ENCODE measurements at regions not wholly inside any gene's neighbourhood (a gene's known extent, or its start where the extent isn't known, plus 50 kb on each side); places are given as distances from the start of the nearest gene placed in this dataset.

- no peak for DNase-seq (ENCODE audit: low spot score)
- Histone ChIP-seq H3K4me3 (no peak overlapping the region), H3K27ac (no peak overlapping the region)
- TF ChIP-seq, protein P1, sequence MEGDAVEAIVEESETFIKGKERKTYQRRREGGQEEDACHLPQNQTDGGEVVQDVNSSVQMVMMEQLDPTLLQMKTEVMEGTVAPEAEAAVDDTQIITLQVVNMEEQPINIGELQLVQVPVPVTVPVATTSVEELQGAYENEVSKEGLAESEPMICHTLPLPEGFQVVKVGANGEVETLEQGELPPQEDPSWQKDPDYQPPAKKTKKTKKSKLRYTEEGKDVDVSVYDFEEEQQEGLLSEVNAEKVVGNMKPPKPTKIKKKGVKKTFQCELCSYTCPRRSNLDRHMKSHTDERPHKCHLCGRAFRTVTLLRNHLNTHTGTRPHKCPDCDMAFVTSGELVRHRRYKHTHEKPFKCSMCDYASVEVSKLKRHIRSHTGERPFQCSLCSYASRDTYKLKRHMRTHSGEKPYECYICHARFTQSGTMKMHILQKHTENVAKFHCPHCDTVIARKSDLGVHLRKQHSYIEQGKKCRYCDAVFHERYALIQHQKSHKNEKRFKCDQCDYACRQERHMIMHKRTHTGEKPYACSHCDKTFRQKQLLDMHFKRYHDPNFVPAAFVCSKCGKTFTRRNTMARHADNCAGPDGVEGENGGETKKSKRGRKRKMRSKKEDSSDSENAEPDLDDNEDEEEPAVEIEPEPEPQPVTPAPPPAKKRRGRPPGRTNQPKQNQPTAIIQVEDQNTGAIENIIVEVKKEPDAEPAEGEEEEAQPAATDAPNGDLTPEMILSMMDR (IDR thresholded peaks at IDR 0.05): no peak
These were observed 189.9 kb upstream of the KCNG1 start for GRCh38 chr20:51212816-51213215.

DNA sequence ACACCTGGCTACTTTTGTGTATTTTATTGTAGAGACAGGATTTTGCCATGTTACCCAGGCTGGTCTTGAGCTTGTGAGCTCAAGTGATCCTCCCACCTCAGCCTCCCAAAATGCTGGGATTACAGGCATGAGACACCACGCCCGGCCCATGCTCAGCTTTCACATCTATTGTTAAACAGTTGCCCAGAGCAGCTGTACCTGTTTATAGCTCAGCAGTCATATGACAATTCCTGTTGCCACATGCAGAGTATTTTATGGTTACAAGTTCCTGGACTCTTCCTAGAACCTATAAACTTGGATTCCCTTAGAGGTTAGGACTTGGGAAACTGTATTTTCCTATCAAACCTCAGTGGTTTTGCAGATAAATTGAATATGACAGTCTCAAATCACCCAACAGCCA lies 188.3 kb upstream of the KCNG1 start:
- TF ChIP-seq, protein P1 (IDR thresholded peaks at IDR 0.05): no peak
- Histone ChIP-seq H3K27ac (no peak overlapping the region), H3K4me3 (no peak overlapping the region)
- DNase-seq (ENCODE audit: low spot score): no peak

DNA sequence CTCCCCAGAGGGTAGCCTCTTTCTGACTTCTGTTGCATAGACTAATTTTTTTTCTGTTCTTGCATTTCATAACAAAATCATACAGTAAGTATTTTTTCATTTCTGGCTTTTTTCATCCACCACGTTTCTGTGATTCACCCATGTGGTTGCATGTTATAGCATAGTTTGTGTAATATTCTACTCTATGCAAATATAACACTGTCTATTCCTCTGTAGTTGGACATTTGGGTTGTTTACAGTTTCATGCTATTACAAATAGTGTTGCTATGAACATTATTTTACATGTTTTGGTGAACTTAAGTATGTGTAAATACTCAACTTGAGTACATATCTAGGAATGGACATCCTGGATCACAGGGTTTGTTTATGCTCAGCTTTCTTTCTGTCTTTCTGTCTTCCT lies 187.2 kb upstream of the KCNG1 start:
- H3K27ac ChIP-seq: no peak overlapping the region
- TF ChIP-seq, protein P1 (IDR thresholded peaks at IDR 0.05): no peak
- DNase-seq (ENCODE audit: low spot score): no peak
- H3K4me3 ChIP-seq: no peak overlapping the region

DNA sequence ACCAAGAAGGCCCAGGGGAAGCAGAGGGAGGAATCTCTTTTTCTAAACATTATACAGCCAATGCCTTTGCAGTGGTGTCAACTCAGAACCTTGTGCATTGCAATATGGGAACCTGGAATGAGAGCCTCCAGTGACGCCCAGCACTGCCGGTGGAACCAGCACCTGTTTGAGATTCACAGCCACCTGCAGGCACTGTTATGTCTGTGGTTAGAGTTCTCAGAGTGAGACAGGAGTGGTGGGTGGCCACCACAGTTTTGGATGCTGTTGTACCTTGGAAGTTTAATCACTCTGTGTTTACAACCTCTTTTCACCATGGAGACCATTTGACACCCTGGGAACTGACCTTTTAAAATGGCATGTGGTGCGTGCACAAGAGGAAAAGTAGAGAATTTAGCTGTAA lies 185.3 kb upstream of the KCNG1 start:
- no peak for DNase-seq (ENCODE audit: low spot score)
- H3K27ac ChIP-seq: no peak overlapping the region
- H3K4me3 ChIP-seq: no peak overlapping the region
- TF ChIP-seq, protein P1 (IDR thresholded peaks at IDR 0.05): no peak

DNA sequence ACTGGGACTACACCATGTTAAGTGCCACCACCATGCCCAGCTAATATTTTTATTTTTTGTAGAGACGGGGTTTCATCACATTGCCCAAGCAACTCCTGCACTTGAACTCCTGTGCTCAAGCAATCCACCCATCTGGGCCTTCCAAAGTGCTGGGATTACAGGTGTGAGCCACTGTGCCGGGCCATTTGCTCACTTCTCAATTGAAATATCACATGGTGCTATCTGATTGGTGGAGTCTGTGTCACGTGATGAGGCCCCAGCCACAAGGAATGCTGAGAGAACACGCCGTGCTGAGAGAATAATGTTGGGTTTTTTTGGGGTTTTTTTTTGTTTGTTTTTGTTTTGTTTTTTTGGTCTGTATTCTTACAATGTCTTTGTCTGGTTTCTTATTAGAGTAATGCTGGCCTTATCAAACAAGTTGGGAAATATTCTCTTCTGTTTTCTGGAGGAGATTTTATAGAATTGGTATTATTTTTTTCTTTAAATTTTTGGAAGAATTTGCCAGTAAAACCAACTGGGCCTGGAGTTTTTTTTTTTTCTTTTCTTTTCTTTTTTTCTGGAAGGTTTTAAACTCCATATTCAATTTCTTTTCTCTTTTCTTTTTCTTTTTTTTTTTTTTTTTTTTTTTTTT lies 183.2 kb upstream of the KCNG1 start:
- no peak for DNase-seq (ENCODE audit: low spot score)
- Histone ChIP-seq H3K4me3 (no peak overlapping the region), H3K27ac (no peak overlapping the region)
- TF ChIP-seq, protein P1 (IDR thresholded peaks at IDR 0.05): no peak

- TF ChIP-seq, protein P1 (IDR thresholded peaks at IDR 0.05): no peak
- Histone ChIP-seq H3K27ac (no peak overlapping the region), H3K4me3 (no peak overlapping the region)
- DNase-seq (ENCODE audit: low spot score): no peak
These were observed 181.9 kb upstream of the KCNG1 start for GRCh38 chr20:51204794-51205193.

- TF ChIP-seq, protein P1 (IDR thresholded peaks at IDR 0.05): no peak
- Histone ChIP-seq H3K27ac (no peak overlapping the region), H3K4me3 (no peak overlapping the region)
- no peak for DNase-seq (ENCODE audit: low spot score)
These were observed 181.3 kb upstream of the KCNG1 start for GRCh38 chr20:51204051-51204715.

All from coronary artery (tissue), 2 donors.